Suprapubic skin (tissue), 4 donors: ENCODE measurements at regions not wholly inside any gene's neighbourhood (a gene's known extent, or its start where the extent isn't known, plus 50 kb on each side); places are given as distances from the start of the nearest gene placed in this dataset.

Experiments
- CTCF ChIP-seq, 2 donors: fragments of 200-600 bp in 1 of 2; fragments of 450-650 bp in 1 of 2; sonication (generic) in 1 of 2; IDR thresholded peaks; one replicate each; pipeline ENCODE4 v1.5.1; 2016 to 2019; ENCODE audit warnings: antibody characterized with exemption in 2 of 2, mild to moderate bottlenecking in 1 of 2, moderate library complexity in 1 of 2
- POLR2A ChIP-seq, 2 donors: fragments of 450-650 bp; IDR thresholded peaks; one replicate each; pipeline ENCODE4 v1.6.1; 2017; ENCODE audit warnings: antibody characterized with exemption in 2 of 2, mild to moderate bottlenecking in 2 of 2, moderate library complexity in 2 of 2
- POLR2AphosphoS5 ChIP-seq, 3 donors: sonication (generic); formaldehyde crosslinking; IDR thresholded peaks; one replicate each; pipeline ENCODE4 v1.6.1; 2017; ENCODE audit warnings: antibody characterized with exemption in 3 of 3

- no peak for TF ChIP-seq CTCF (IDR thresholded peaks at IDR 0.05)
- TF ChIP-seq POLR2AphosphoS5 (IDR thresholded peaks at IDR 0.05): no peak
- TF ChIP-seq POLR2A (IDR thresholded peaks at IDR 0.05): no peak
These were observed 150.6 kb upstream of the TCF4 start for GRCh38 chr18:55738483-55739114.
